Right lobe of liver (tissue), 6 donors: ENCODE measurements at regions not wholly inside any gene's neighbourhood (a gene's known extent, or its start where the extent isn't known, plus 50 kb on each side); places are given as distances from the start of the nearest gene placed in this dataset.

Experiments
- ATAC-seq, 4 donors: fragments of 200-7000 bp; cut with Tn5 transposase; one replicate each; pipeline ENCODE4 v1.9.1; 2020; ENCODE audit warnings: mild to moderate bottlenecking in 4 of 4, moderate library complexity in 4 of 4
- DNase-seq, 3 donors: peaks; one replicate each; pipeline ENCODE4 v3.0.0-alpha.2; 2020
- H3K27ac ChIP-seq, 3 donors: fragments of 200-600 bp; one replicate each; pipeline ENCODE4 v1.8.0; 2022
- H3K27me3 ChIP-seq, 2 donors: fragments of 200-600 bp; one replicate each; pipeline ENCODE4 v1.8.0; 2022
- H3K36me3 ChIP-seq, 4 donors: fragments of 200-600 bp; sonication (generic) in 1 of 4; one replicate each; pipeline versions ENCODE4 v1.5.1 to v1.8.0; 2017 to 2022; ENCODE audit warnings: control low read depth in 1 of 4
- H3K4me1 ChIP-seq, 4 donors: fragments of 200-600 bp; sonication (generic) in 1 of 4; one replicate each; pipeline versions ENCODE4 v1.5.1 to v1.8.0; 2017 to 2022; ENCODE audit warnings: control low read depth in 1 of 4
- H3K4me3 ChIP-seq, 3 donors: fragments of 200-600 bp; one replicate each; pipeline ENCODE4 v1.8.0; 2022
- H3K9me3 ChIP-seq, 4 donors: fragments of 200-600 bp; sonication (generic) in 1 of 4; one replicate each; pipeline versions ENCODE4 v1.5.1 to v1.8.0; 2017 to 2022; ENCODE audit warnings: control low read depth in 1 of 4
- CTCF ChIP-seq, 4 donors: fragments of 200-600 bp in 3 of 4; fragments of 450-650 bp in 1 of 4; IDR thresholded peaks; one replicate each; pipeline versions ENCODE4 v1.5.1 to v1.8.0; 2016 to 2022; ENCODE audit warnings: antibody characterized with exemption in 4 of 4, mild to moderate bottlenecking in 2 of 4
- POLR2A ChIP-seq: fragments of 450-650 bp; IDR thresholded peaks from one replicate; pipeline ENCODE4 v1.6.1; 2017; ENCODE audit warnings: antibody characterized with exemption, mild to moderate bottlenecking
- WGBS: methylation state at CpG from one replicate; pipeline ENCODE4 v1.1.6; 2018; ENCODE audit warnings: low coverage, low lambda C conversion rate; ENCODE audit not compliant: insufficient coverage; ENCODE audit errors: missing lambda C conversion rate; 5-methylcytosine and 5-hydroxymethylcytosine counted together
- intact Hi-C, 2 donors: fragments of 100-400 bp; cut with DNase I; formaldehyde crosslinking; loops; one replicate each; pipeline versions ENCODE4 v1.11.2 to v1.14.1; 2022
- donor health status: DM: no; HTN: yes; CAD: no.
- donor health status: DM: no; HTN: no; CAD: no.
- donor health status: DM: no; HTN: no; CAD: no.
- donor health status: DM: no; HTN: yes; CAD: no.
- donor health status: DM: no; HTN: yes; CAD: no.

GRCh38 chrX:138485767-138486166 lies 225.8 kb downstream of the FGF13 start:
- DNase-seq = no peak
- ATAC-seq = no peak
- intact Hi-C loops = no loop called here
- Histone ChIP-seq H3K27ac (no peak overlapping the region), H3K4me1 (no peaks in the 10 kb centered on the region), H3K4me3 (no peak overlapping the region), H3K9me3 (no peaks in the 10 kb centered on the region), H3K36me3 (no peaks in the 10 kb centered on the region), H3K27me3 (no peaks in the 10 kb centered on the region)
- no peak for TF ChIP-seq POLR2A
- TF ChIP-seq CTCF (IDR thresholded peaks at IDR 0.05) = no peak
- 21% methylated on average over 1 of the region's 1 CpG for WGBS

- Histone ChIP-seq H3K4me1 (no peaks in the 10 kb centered on the region), H3K4me3 (no peak overlapping the region), H3K27me3 (no peaks in the 10 kb centered on the region), H3K27ac (no peak overlapping the region), H3K36me3 (no peaks in the 10 kb centered on the region), H3K9me3 (no peaks in the 10 kb centered on the region)
- WGBS = 81% methylated on average over 2 of the region's 2 CpGs
- no peak for DNase-seq
- no peak for ATAC-seq
- intact Hi-C loops = no loop called here
- TF ChIP-seq CTCF (IDR thresholded peaks at IDR 0.05) (no peak), POLR2A (no peak)
These were observed 226.3 kb downstream of the FGF13 start for GRCh38 chrX:138485224-138485623.

- Histone ChIP-seq H3K36me3 (no peaks in the 10 kb centered on the region), H3K4me1 (no peaks in the 10 kb centered on the region), H3K27ac (no peak overlapping the region), H3K9me3 (no peaks in the 10 kb centered on the region), H3K4me3 (no peak overlapping the region), H3K27me3 (no peaks in the 10 kb centered on the region)
- intact Hi-C loops = no loop called here
- DNase-seq (no peak), ATAC-seq (no peak)
- no peak for TF ChIP-seq CTCF (IDR thresholded peaks at IDR 0.05)
- TF ChIP-seq POLR2A = no peak
- WGBS = 75% methylated on average over 1 of the region's 1 CpG
These were observed 227.1 kb downstream of the FGF13 start for GRCh38 chrX:138484451-138484850.

GRCh38 chrX:138481649-138482048 lies 229.9 kb downstream of the FGF13 start:
- Histone ChIP-seq H3K9me3 (no peaks in the 10 kb centered on the region), H3K27ac (no peak overlapping the region), H3K4me1 (no peaks in the 10 kb centered on the region), H3K4me3 (no peak overlapping the region), H3K27me3 (no peaks in the 10 kb centered on the region), H3K36me3 (no peaks in the 10 kb centered on the region)
- no peak for TF ChIP-seq CTCF (IDR thresholded peaks at IDR 0.05)
- no peak for TF ChIP-seq POLR2A
- ATAC-seq = no peak
- intact Hi-C loops = no loop called here
- WGBS = 59% methylated on average over 3 of the region's 3 CpGs
- DNase-seq = no peak

GRCh38 chrX:138463476-138463875 lies 248.0 kb downstream of the FGF13 start:
- intact Hi-C loops = no loop called here
- WGBS = 64% methylated on average over 2 of the region's 4 CpGs

More at GRCh38 chrX:138463476-138463875, 248.0 kb downstream of the FGF13 start:
- no peaks in the 10 kb centered on the region for H3K27me3 ChIP-seq
- no peak overlapping the region for H3K27ac ChIP-seq
- H3K4me1 ChIP-seq = no peaks in the 10 kb centered on the region
- DNase-seq (no peak), ATAC-seq (no peak)
- no peak overlapping the region for H3K4me3 ChIP-seq
- H3K36me3 ChIP-seq = no peaks in the 10 kb centered on the region
- H3K9me3 ChIP-seq = no peaks in the 10 kb centered on the region
- TF ChIP-seq CTCF (IDR thresholded peaks at IDR 0.05) (no peak), POLR2A (no peak)
